NT2/D1 (cell line): ENCODE measurements at regions not wholly inside any gene's neighbourhood (a gene's known extent, or its start where the extent isn't known, plus 50 kb on each side); places are given as distances from the start of the nearest gene placed in this dataset.

Source experiments
- DNase-seq: peaks from one replicate; pipeline ENCODE4 v3.0.0-alpha.2; 2011; ENCODE audit warnings: low read depth, low spot score
- H3K27me3 ChIP-seq: 2 replicates; pipeline ENCODE4 v1.6.0; 2011; ENCODE audit warnings: mild to moderate bottlenecking; ENCODE audit not compliant: insufficient read length, insufficient read depth
- H3K36me3 ChIP-seq: 2 replicates; pipeline ENCODE4 v1.6.1; 2011; ENCODE audit warnings: mild to moderate bottlenecking, low read length, mixed read lengths; ENCODE audit not compliant: insufficient read depth, insufficient read length
- H3K4me1 ChIP-seq: 2 replicates; pipeline ENCODE4 v1.5.1; 2011; ENCODE audit not compliant: insufficient read depth, insufficient read length
- H3K4me3 ChIP-seq: 2 replicates; pipeline ENCODE4 v1.5.1; 2011; ENCODE audit warnings: low read depth; ENCODE audit not compliant: insufficient read length
- H3K9ac ChIP-seq: 2 replicates; pipeline ENCODE4 v1.6.0; 2011; ENCODE audit warnings: low read depth; ENCODE audit not compliant: insufficient read length
- H3K9me3 ChIP-seq: 2 replicates; pipeline ENCODE4 v1.5.1; 2011; ENCODE audit warnings: mild to moderate bottlenecking, low read length; ENCODE audit not compliant: insufficient read depth
- SUZ12 ChIP-seq: IDR thresholded peaks from 2 replicates; pipeline ENCODE4 v1.6.1; 2011; ENCODE audit not compliant: insufficient read length, insufficient read depth; ENCODE audit errors: extremely low read depth
- YY1 ChIP-seq: IDR thresholded peaks from 2 replicates; pipeline ENCODE4 v1.6.1; 2011; ENCODE audit not compliant: insufficient read length, insufficient read depth
- ZNF274 ChIP-seq: IDR thresholded peaks from 2 replicates; pipeline ENCODE4 v1.6.1; 2011; ENCODE audit warnings: mild to moderate bottlenecking, low read depth, low read length

- Histone ChIP-seq H3K9me3 (no peaks in the 10 kb centered on the region), H3K27me3 (no peaks in the 10 kb centered on the region), H3K4me1 (no peaks in the 10 kb centered on the region), H3K36me3 (peaks cover 58% of the 10 kb centered on the region), H3K4me3 (no peak overlapping the region), H3K9ac (no peak overlapping the region)
- no peak for TF ChIP-seq YY1
- TF ChIP-seq ZNF274, result no peak
- no peak for TF ChIP-seq SUZ12
- DNase-seq, result no peak
Observed at GRCh38 chrX:10086676-10087075, 70.1 kb upstream of the CLCN4 start.

- no peak for DNase-seq
- Histone ChIP-seq H3K36me3 (peaks cover 60% of the 10 kb centered on the region), H3K4me3 (no peak overlapping the region), H3K9me3 (no peaks in the 10 kb centered on the region), H3K9ac (no peak overlapping the region), H3K4me1 (no peaks in the 10 kb centered on the region), H3K27me3 (no peaks in the 10 kb centered on the region)
- TF ChIP-seq YY1, result no peak
- no peak for TF ChIP-seq ZNF274
- TF ChIP-seq SUZ12, result no peak
Observed at GRCh38 chrX:10087391-10087790, 69.4 kb upstream of the CLCN4 start.

- H3K4me3 ChIP-seq, result no peak overlapping the region
- no peaks in the 10 kb centered on the region for H3K9me3 ChIP-seq
- H3K9ac ChIP-seq, result no peak overlapping the region
- H3K36me3 ChIP-seq, result peaks cover 75% of the 10 kb centered on the region
- H3K27me3 ChIP-seq, result no peaks in the 10 kb centered on the region
- TF ChIP-seq YY1, result no peak
- no peak for TF ChIP-seq SUZ12
- TF ChIP-seq ZNF274, result no peak
- no peak for DNase-seq
- H3K4me1 ChIP-seq, result no peaks in the 10 kb centered on the region
Observed at GRCh38 chrX:10089378-10089795, 67.4 kb upstream of the CLCN4 start.

GRCh38 chrX:10090319-10090718 lies 66.5 kb upstream of the CLCN4 start:
- no peak overlapping the region for H3K9ac ChIP-seq
- no peak for DNase-seq
- H3K4me1 ChIP-seq, result no peaks in the 10 kb centered on the region

GRCh38 chrX:10095246-10095645 lies 61.5 kb upstream of the CLCN4 start:
- Histone ChIP-seq H3K36me3 (peaks cover 86% of the 10 kb centered on the region), H3K9ac (no peak overlapping the region), H3K4me1 (no peaks in the 10 kb centered on the region), H3K27me3 (no peaks in the 10 kb centered on the region), H3K4me3 (no peak overlapping the region), H3K9me3 (no peaks in the 10 kb centered on the region)
- TF ChIP-seq ZNF274, result no peak
- no peak for TF ChIP-seq YY1
- TF ChIP-seq SUZ12, result no peak
- no peak for DNase-seq

More at GRCh38 chrX:10090319-10090718, 66.5 kb upstream of the CLCN4 start:
- H3K27me3 ChIP-seq, result no peaks in the 10 kb centered on the region
- peaks cover 78% of the 10 kb centered on the region for H3K36me3 ChIP-seq
- H3K9me3 ChIP-seq, result no peaks in the 10 kb centered on the region
- TF ChIP-seq SUZ12 (no peak), YY1 (no peak), ZNF274 (no peak)
- H3K4me3 ChIP-seq, result no peak overlapping the region

GRCh38 chrX:10095698-10096432 lies 60.9 kb upstream of the CLCN4 start:
- peaks cover 86% of the 10 kb centered on the region for H3K36me3 ChIP-seq
- H3K4me1 ChIP-seq, result no peaks in the 10 kb centered on the region
- no peaks in the 10 kb centered on the region for H3K9me3 ChIP-seq
- no peak for DNase-seq
- TF ChIP-seq ZNF274 (no peak), YY1 (no peak), SUZ12 (no peak)
- H3K9ac ChIP-seq, result no peak overlapping the region
- H3K4me3 ChIP-seq, result no peak overlapping the region
- no peaks in the 10 kb centered on the region for H3K27me3 ChIP-seq

- H3K4me1 ChIP-seq, result no peaks in the 10 kb centered on the region
- H3K27me3 ChIP-seq, result no peaks in the 10 kb centered on the region
- no peak overlapping the region for H3K9ac ChIP-seq
- peaks cover 84% of the 10 kb centered on the region for H3K36me3 ChIP-seq
- TF ChIP-seq YY1 (no peak), ZNF274 (no peak), SUZ12 (no peak)
- H3K4me3 ChIP-seq, result no peak overlapping the region
- H3K9me3 ChIP-seq, result no peaks in the 10 kb centered on the region
- no peak for DNase-seq
Observed at GRCh38 chrX:10098270-10098713, 58.5 kb upstream of the CLCN4 start.

GRCh38 chrX:10099411-10099810 lies 57.4 kb upstream of the CLCN4 start:
- no peaks in the 10 kb centered on the region for H3K9me3 ChIP-seq
- peaks cover 82% of the 10 kb centered on the region for H3K36me3 ChIP-seq
- TF ChIP-seq SUZ12, result no peak
- no peak for TF ChIP-seq YY1
- no peak for TF ChIP-seq ZNF274
- H3K4me1 ChIP-seq, result no peaks in the 10 kb centered on the region
- H3K9ac ChIP-seq, result no peak overlapping the region
- H3K4me3 ChIP-seq, result no peak overlapping the region
- DNase-seq, result no peak
- H3K27me3 ChIP-seq, result no peaks in the 10 kb centered on the region
